ENCODE measurements at regions not wholly inside any gene's neighbourhood (a gene's known extent, or its start where the extent isn't known, plus 50 kb on each side); places are given as distances from the start of the nearest gene placed in this dataset.

GRCh38 chr4:117466388-117466787 lies 381.0 kb upstream of the TRAM1L1 start:
- TF ChIP-seq POLR2A (IDR thresholded peaks at IDR 0.05; ENCODE audit: low read depth, low read length): no peak
- no peak for TF ChIP-seq POLR2AphosphoS5 (IDR thresholded peaks at IDR 0.05; ENCODE audit: low read depth, low read length)
